ENCODE measurements at regions not wholly inside any gene's neighbourhood (a gene's known extent, or its start where the extent isn't known, plus 50 kb on each side); places are given as distances from the start of the nearest gene placed in this dataset.

GRCh38 chrX:13485167-13485566 is 84.2 kb upstream of the EGFL6 start:
- ChIA-PET POLR2A (no interaction called here), RAD21 (ENCODE audit: low non-redundant PET in 1 of 2, low total read pairs in 2 of 2, uncharacterized antibody in 2 of 2, unreplicated experiment in 2 of 2) (interaction anchor here in 1 of 2 experiments (0.7 kb wide), 1 partner anchor 539 kb away, joined by 3 read pairs; no protein-coding TSS in a partner anchor), CTCF (no interaction called here)
- DNase-seq (ENCODE audit: low read depth, low spot score) (no peak), ATAC-seq (no peak)
- H3K27ac ChIP-seq (ENCODE audit: low read depth, low read length): no peak overlapping the region
- TF ChIP-seq EZH2phosphoT487 (IDR thresholded peaks at IDR 0.05; ENCODE audit: borderline replicate concordance) (no peak), RAD21 (IDR thresholded peaks at IDR 0.05; ENCODE audit: low read depth) (no peak), YY1 (IDR thresholded peaks at IDR 0.05; ENCODE audit: extremely low read depth, insufficient replicate concordance, low read depth, low read length) (no peak), EGR1 (IDR thresholded peaks at IDR 0.05; ENCODE audit: low read depth) (no peak), CEBPB (IDR thresholded peaks at IDR 0.05; ENCODE audit: low read depth) (no peak), FOSL1 (IDR thresholded peaks at IDR 0.05; ENCODE audit: low read depth) (no peak), ELF1 (IDR thresholded peaks at IDR 0.05; ENCODE audit: borderline replicate concordance, low read depth) (no peak), JUND (IDR thresholded peaks at IDR 0.05) (no peak), SRF (IDR thresholded peaks at IDR 0.05; ENCODE audit: low read depth) (no peak), EZH2 (IDR thresholded peaks at IDR 0.05) (no peak), CBX3 (IDR thresholded peaks at IDR 0.05; ENCODE audit: low read depth) (no peak), POLR2A (IDR thresholded peaks at IDR 0.05; ENCODE audit: borderline replicate concordance, extremely low read depth, insufficient read depth, insufficient read length) (no peak), ZNF274 (IDR thresholded peaks at IDR 0.05; ENCODE audit: low read depth, low read length) (no peak), TCF7L2 (IDR thresholded peaks at IDR 0.05; ENCODE audit: borderline replicate concordance, extremely low read depth, insufficient read depth, insufficient read length) (no peak)
- TF ChIP-seq, protein P1, sequence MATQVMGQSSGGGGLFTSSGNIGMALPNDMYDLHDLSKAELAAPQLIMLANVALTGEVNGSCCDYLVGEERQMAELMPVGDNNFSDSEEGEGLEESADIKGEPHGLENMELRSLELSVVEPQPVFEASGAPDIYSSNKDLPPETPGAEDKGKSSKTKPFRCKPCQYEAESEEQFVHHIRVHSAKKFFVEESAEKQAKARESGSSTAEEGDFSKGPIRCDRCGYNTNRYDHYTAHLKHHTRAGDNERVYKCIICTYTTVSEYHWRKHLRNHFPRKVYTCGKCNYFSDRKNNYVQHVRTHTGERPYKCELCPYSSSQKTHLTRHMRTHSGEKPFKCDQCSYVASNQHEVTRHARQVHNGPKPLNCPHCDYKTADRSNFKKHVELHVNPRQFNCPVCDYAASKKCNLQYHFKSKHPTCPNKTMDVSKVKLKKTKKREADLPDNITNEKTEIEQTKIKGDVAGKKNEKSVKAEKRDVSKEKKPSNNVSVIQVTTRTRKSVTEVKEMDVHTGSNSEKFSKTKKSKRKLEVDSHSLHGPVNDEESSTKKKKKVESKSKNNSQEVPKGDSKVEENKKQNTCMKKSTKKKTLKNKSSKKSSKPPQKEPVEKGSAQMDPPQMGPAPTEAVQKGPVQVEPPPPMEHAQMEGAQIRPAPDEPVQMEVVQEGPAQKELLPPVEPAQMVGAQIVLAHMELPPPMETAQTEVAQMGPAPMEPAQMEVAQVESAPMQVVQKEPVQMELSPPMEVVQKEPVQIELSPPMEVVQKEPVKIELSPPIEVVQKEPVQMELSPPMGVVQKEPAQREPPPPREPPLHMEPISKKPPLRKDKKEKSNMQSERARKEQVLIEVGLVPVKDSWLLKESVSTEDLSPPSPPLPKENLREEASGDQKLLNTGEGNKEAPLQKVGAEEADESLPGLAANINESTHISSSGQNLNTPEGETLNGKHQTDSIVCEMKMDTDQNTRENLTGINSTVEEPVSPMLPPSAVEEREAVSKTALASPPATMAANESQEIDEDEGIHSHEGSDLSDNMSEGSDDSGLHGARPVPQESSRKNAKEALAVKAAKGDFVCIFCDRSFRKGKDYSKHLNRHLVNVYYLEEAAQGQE (IDR thresholded peaks at IDR 0.05; ENCODE audit: low read depth): no peak
- TF ChIP-seq, protein P2, sequence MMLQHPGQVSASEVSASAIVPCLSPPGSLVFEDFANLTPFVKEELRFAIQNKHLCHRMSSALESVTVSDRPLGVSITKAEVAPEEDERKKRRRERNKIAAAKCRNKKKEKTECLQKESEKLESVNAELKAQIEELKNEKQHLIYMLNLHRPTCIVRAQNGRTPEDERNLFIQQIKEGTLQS (IDR thresholded peaks at IDR 0.05): no peak
- TF ChIP-seq, protein P3, sequence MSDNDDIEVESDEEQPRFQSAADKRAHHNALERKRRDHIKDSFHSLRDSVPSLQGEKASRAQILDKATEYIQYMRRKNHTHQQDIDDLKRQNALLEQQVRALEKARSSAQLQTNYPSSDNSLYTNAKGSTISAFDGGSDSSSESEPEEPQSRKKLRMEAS (IDR thresholded peaks at IDR 0.05): no peak
- TF ChIP-seq, protein P4, sequence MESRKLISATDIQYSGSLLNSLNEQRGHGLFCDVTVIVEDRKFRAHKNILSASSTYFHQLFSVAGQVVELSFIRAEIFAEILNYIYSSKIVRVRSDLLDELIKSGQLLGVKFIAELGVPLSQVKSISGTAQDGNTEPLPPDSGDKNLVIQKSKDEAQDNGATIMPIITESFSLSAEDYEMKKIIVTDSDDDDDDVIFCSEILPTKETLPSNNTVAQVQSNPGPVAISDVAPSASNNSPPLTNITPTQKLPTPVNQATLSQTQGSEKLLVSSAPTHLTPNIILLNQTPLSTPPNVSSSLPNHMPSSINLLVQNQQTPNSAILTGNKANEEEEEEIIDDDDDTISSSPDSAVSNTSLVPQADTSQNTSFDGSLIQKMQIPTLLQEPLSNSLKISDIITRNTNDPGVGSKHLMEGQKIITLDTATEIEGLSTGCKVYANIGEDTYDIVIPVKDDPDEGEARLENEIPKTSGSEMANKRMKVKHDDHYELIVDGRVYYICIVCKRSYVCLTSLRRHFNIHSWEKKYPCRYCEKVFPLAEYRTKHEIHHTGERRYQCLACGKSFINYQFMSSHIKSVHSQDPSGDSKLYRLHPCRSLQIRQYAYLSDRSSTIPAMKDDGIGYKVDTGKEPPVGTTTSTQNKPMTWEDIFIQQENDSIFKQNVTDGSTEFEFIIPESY (IDR thresholded peaks at IDR 0.05; ENCODE audit: extremely low read depth, insufficient replicate concordance, low read length): no peak
- TF ChIP-seq, protein P5, sequence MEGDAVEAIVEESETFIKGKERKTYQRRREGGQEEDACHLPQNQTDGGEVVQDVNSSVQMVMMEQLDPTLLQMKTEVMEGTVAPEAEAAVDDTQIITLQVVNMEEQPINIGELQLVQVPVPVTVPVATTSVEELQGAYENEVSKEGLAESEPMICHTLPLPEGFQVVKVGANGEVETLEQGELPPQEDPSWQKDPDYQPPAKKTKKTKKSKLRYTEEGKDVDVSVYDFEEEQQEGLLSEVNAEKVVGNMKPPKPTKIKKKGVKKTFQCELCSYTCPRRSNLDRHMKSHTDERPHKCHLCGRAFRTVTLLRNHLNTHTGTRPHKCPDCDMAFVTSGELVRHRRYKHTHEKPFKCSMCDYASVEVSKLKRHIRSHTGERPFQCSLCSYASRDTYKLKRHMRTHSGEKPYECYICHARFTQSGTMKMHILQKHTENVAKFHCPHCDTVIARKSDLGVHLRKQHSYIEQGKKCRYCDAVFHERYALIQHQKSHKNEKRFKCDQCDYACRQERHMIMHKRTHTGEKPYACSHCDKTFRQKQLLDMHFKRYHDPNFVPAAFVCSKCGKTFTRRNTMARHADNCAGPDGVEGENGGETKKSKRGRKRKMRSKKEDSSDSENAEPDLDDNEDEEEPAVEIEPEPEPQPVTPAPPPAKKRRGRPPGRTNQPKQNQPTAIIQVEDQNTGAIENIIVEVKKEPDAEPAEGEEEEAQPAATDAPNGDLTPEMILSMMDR (IDR thresholded peaks at IDR 0.05 in 2 of 3, conservative IDR thresholded peaks at IDR 0.05 in 1 of 3; ENCODE audit: borderline replicate concordance in 1 of 3, insufficient read depth in 1 of 3, low read depth in 2 of 3, low read length in 2 of 3): no peak
- intact Hi-C loops (cut with micrococcal nuclease): loop anchor here (10.0 kb wide), 1 partner anchor 510 kb away; the partner anchor contains the start of gene TMSB4X
- no peak overlapping the region for H3K4me3 ChIP-seq (replicated peaks in 1 of 2; ENCODE audit: low read depth in 1 of 2, low read length in 2 of 2)
- 0 out of 2 replicates have a peak overlapping the region, but pooled peaks have one; percentile 5 for H3K4me2 ChIP-seq (ENCODE audit: low read length)
- no peaks in the 10 kb centered on the region for H4K20me1 ChIP-seq (ENCODE audit: insufficient read depth)
- no peak overlapping the region for H2AFZ ChIP-seq (ENCODE audit: low read depth, low read length, poor library complexity, severe bottlenecking)
- no peaks in the 10 kb centered on the region for H3K27me3 ChIP-seq (ENCODE audit: insufficient read depth, low read length)
- H3K9me2 ChIP-seq (ENCODE audit: insufficient read depth): no peaks in the 10 kb centered on the region
- peaks cover 3 to 26% of the 10 kb centered on the region in 2 experiments; a peak in 3 of 4 replicates for H3K4me1 ChIP-seq (ENCODE audit: control insufficient read depth in 1 of 2, insufficient read depth in 2 of 2, low read length in 2 of 2)
- no peaks in the 10 kb centered on the region for H3K36me3 ChIP-seq (ENCODE audit: control insufficient read depth in 1 of 2, insufficient read depth in 2 of 2, low read length in 2 of 2)
- no peak overlapping the region for H3K9ac ChIP-seq (ENCODE audit: low read length)
- H3K79me2 ChIP-seq (ENCODE audit: insufficient read depth, low read length): no peaks in the 10 kb centered on the region
- BruUV-seq (replicated peaks): no TSS peak
- no peaks in the 10 kb centered on the region for H3K9me3 ChIP-seq (ENCODE audit: control insufficient read depth in 1 of 2, insufficient read depth in 1 of 2, low read depth in 1 of 2, low read length in 2 of 2)
